ENCODE measurements at regions not wholly inside any gene's neighbourhood (a gene's known extent, or its start where the extent isn't known, plus 50 kb on each side); places are given as distances from the start of the nearest gene placed in this dataset.
"Not testable (repeated sequence)": the region's sequence is repeated elsewhere in the genome, so short reads cannot be mapped to it uniquely, and the experiment has no call there.

DNA sequence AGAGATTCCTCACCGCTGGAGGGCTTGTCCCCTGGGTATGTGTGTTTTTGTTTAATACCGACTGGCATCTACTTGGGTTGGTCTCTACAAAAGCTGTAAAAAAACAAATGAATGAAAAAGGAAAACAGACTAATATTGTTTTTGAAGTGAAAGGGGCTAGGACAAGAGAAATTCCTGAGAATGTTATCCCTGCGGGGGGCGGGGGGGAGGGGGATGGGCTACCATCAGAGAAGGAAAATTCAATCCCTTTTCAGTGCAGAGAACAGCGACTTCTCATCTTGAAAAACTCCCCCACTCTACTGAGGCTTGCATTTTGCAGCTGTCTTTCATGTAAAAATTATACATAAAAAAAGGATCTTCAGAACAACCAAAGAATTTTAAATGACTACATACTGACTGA is 144.1 kb downstream of the USP22 start:
- H3K36me3 ChIP-seq (ENCODE audit: insufficient read depth, low read length); H3K4me3 ChIP-seq (ENCODE audit: low read length); CTCF ChIA-PET; H3K4me3 Mint-ChIP-seq; H3K9me3 Mint-ChIP-seq; H3K27me3 ChIP-seq (ENCODE audit: insufficient read depth, low read length, poor library complexity, severe bottlenecking); H3K9me3 ChIP-seq (ENCODE audit: low read length); POLR2A ChIA-PET; H3K27ac Mint-ChIP-seq; H3K4me1 ChIP-seq (ENCODE audit: insufficient read depth, low read length); DNase-seq; H3K4me1 Mint-ChIP-seq; H3K36me3 Mint-ChIP-seq; H3K27ac ChIP-seq (ENCODE audit: low read depth, low read length): not testable (repeated sequence)
- peaks cover 13 to 17% of the 10 kb centered on the region in 2 donors for H3K27me3 Mint-ChIP-seq

GRCh38 chr17:20902496-20902895 is 140.3 kb downstream of the USP22 start:
- H3K4me1 ChIP-seq (ENCODE audit: insufficient read depth, low read length); H3K4me1 Mint-ChIP-seq; H3K9me3 Mint-ChIP-seq; H3K9me3 ChIP-seq (ENCODE audit: low read length); POLR2A ChIA-PET; CTCF ChIA-PET; H3K27me3 ChIP-seq (ENCODE audit: insufficient read depth, low read length, poor library complexity, severe bottlenecking); H3K36me3 ChIP-seq (ENCODE audit: insufficient read depth, low read length); H3K4me3 ChIP-seq (ENCODE audit: low read length); H3K4me3 Mint-ChIP-seq; H3K27ac ChIP-seq (ENCODE audit: low read depth, low read length); DNase-seq; H3K36me3 Mint-ChIP-seq; H3K27ac Mint-ChIP-seq: not testable (repeated sequence)
- H3K27me3 Mint-ChIP-seq, result peaks cover 11 to 18% of the 10 kb centered on the region in 2 donors

DNA sequence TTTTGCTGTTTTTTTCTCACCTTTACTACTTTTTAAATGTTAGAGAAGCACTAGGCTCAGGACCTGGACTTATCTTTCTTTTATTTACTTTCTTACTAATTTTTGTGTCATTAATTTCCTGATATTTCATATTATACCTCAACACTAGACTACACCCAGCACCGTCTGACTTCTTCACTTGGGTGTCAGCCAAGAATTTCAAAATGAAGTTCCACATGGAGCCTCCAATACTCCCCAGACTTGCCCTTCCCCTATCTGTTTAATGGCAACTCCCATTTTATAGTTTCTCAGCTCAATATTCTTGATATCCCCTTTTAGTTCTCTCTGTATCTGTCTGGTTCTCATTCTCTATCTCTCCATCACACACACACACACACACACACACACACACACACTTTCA is 139.3 kb downstream of the USP22 start:
- H3K4me1 ChIP-seq (ENCODE audit: insufficient read depth, low read length); H3K4me3 Mint-ChIP-seq; H3K4me1 Mint-ChIP-seq; DNase-seq; POLR2A ChIA-PET; H3K36me3 Mint-ChIP-seq; H3K36me3 ChIP-seq (ENCODE audit: insufficient read depth, low read length); CTCF ChIA-PET; H3K27ac ChIP-seq (ENCODE audit: low read depth, low read length); H3K9me3 Mint-ChIP-seq; H3K27ac Mint-ChIP-seq; H3K4me3 ChIP-seq (ENCODE audit: low read length); H3K27me3 ChIP-seq (ENCODE audit: insufficient read depth, low read length, poor library complexity, severe bottlenecking); H3K9me3 ChIP-seq (ENCODE audit: low read length): not testable (repeated sequence)
- H3K27me3 Mint-ChIP-seq, result peaks cover 11 to 16% of the 10 kb centered on the region in 2 donors

- Histone ChIP-seq H3K4me3 (ENCODE audit: low read length) (peak overlapping the region; percentile 71), H3K27ac (ENCODE audit: low read depth, low read length) (peak overlapping the region; percentile 31), H3K4me1 (ENCODE audit: insufficient read depth, low read length) (peaks cover 5% of the 10 kb centered on the region), H3K36me3 (ENCODE audit: insufficient read depth, low read length) (no peaks in the 10 kb centered on the region), H3K9me3 (ENCODE audit: low read length) (no peaks in the 10 kb centered on the region), H3K27me3 (ENCODE audit: insufficient read depth, low read length, poor library complexity, severe bottlenecking) (no peaks in the 10 kb centered on the region)
- CTCF ChIA-PET, result interaction anchor here (1.2 kb wide), 1 partner anchor 605 kb away, joined by 3 read pairs; no protein-coding TSS in a partner anchor
- peak; percentile 49 to 79 (median 68) for DNase-seq
- Mint-ChIP-seq H3K27ac (peak overlapping the region in 2 of 8 donors; percentile 45 to 70), H3K9me3 (no peaks in the 10 kb centered on the region), H3K27me3 (peaks cover 0 to 5% of the 10 kb centered on the region in 2 donors), H3K36me3 (no peaks in the 10 kb centered on the region), H3K4me3 (peak overlapping the region; percentile 34 to 91 (median 76)), H3K4me1 (peaks cover 4 to 7% (median 5%) of the 10 kb centered on the region in 3 donors)
- POLR2A ChIA-PET, result no interaction called here
These were observed 134.2 kb downstream of the USP22 start for GRCh38 chr17:20908313-20909267.

GRCh38 chr17:20914658-20915057 is 128.2 kb downstream of the USP22 start:
- CTCF ChIA-PET, result no interaction called here
- H3K4me3 ChIP-seq (ENCODE audit: low read length), result no peak overlapping the region
- POLR2A ChIA-PET, result no interaction called here

DNA sequence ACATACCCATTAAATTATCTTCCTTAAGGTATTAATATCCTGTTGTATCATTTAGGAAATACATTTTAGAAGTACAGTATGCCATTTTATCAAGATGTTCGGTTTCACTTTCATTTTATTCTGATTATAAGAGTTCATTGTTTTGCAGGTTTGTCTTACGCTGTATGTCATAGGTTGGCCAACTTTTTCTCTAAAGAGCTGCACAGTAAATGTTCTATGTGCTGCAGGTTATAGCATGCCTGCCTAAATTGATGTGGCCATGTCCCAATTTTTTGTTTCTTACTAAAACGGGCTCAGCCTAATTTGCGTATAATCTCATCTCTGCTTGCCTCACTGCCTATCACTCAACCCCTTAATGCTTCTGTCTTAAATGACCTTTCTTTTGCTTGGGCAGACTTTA is 126.4 kb downstream of the USP22 start:
- no peak overlapping the region for H3K4me3 ChIP-seq (ENCODE audit: low read length)
- POLR2A ChIA-PET, result no interaction called here
- H3K27me3 ChIP-seq (ENCODE audit: insufficient read depth, low read length, poor library complexity, severe bottlenecking), result no peaks in the 10 kb centered on the region
- H3K4me3 Mint-ChIP-seq, result peak overlapping the region in 4 of 7 donors; percentile 5 to 50 (median 29)
- CTCF ChIA-PET, result no interaction called here
- no peak overlapping the region for H3K27ac Mint-ChIP-seq
- no peak overlapping the region for H3K27ac ChIP-seq (ENCODE audit: low read depth, low read length)
- H3K27me3 Mint-ChIP-seq, result peaks cover 5 to 20% of the 10 kb centered on the region in 2 donors
- H3K36me3 ChIP-seq (ENCODE audit: insufficient read depth, low read length), result no peaks in the 10 kb centered on the region
- H3K36me3 Mint-ChIP-seq, result peaks cover 0 to 4% (median 2%) of the 10 kb centered on the region in 3 donors
- peaks cover 0 to 5% (median 3%) of the 10 kb centered on the region in 5 donors for H3K9me3 Mint-ChIP-seq
- DNase-seq, result no peak
- no peaks in the 10 kb centered on the region for H3K9me3 ChIP-seq (ENCODE audit: low read length)
- no peaks in the 10 kb centered on the region for H3K4me1 ChIP-seq (ENCODE audit: insufficient read depth, low read length)
- H3K4me1 Mint-ChIP-seq, result peaks cover 5 to 10% (median 9%) of the 10 kb centered on the region in 3 donors

More at GRCh38 chr17:20914658-20915057, 128.2 kb downstream of the USP22 start:
- DNase-seq, result no peak
- Mint-ChIP-seq H3K4me1 (peaks cover 5 to 10% (median 9%) of the 10 kb centered on the region in 3 donors), H3K9me3 (peaks cover 0 to 5% (median 3%) of the 10 kb centered on the region in 5 donors), H3K36me3 (peaks cover 0 to 4% (median 2%) of the 10 kb centered on the region in 3 donors), H3K27me3 (peaks cover 5 to 11% of the 10 kb centered on the region in 2 donors), H3K4me3 (no peak overlapping the region), H3K27ac (no peak overlapping the region)
- no peak overlapping the region for H3K27ac ChIP-seq (ENCODE audit: low read depth, low read length)
- H3K36me3 ChIP-seq (ENCODE audit: insufficient read depth, low read length), result no peaks in the 10 kb centered on the region
- H3K9me3 ChIP-seq (ENCODE audit: low read length), result no peaks in the 10 kb centered on the region
- no peaks in the 10 kb centered on the region for H3K4me1 ChIP-seq (ENCODE audit: insufficient read depth, low read length)
- H3K27me3 ChIP-seq (ENCODE audit: insufficient read depth, low read length, poor library complexity, severe bottlenecking), result no peaks in the 10 kb centered on the region

DNA sequence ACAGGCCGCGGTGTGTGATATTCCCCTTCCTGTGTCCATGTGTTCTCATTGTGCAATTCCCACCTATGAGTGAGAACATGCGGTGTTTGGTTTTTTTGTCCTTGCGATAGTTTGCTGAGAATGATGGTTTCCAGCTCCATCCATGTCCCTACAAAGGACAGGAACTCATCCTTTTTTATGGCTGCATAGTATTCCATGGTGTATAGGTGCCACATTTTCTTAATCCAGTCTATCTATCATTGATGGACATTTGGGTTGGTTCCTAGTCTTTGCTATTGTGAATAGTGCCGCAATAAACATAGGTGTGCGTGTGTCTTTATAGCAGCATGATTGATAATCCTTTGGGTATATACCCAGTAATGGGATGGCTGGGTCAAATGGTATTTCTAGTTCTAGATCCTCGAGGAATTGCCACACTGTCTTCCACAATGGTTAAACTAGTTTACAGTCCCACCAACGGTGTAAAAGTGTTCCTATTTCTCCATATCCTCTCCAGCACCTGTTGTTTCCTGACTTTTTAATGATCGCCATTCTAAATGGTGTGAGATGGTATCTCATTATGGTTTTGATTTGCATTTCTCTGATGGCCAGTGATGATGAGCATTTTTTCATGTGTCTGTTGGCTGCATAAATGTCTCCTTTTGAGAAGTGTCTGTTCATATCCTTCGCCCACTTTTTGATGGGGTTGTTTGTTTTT is 125.1 kb downstream of the USP22 start:
- H3K4me3 ChIP-seq (ENCODE audit: low read length); H3K9me3 Mint-ChIP-seq; H3K4me1 ChIP-seq (ENCODE audit: insufficient read depth, low read length); H3K27ac Mint-ChIP-seq; H3K36me3 Mint-ChIP-seq; H3K4me3 Mint-ChIP-seq; CTCF ChIA-PET; H3K27ac ChIP-seq (ENCODE audit: low read depth, low read length); H3K9me3 ChIP-seq (ENCODE audit: low read length); H3K36me3 ChIP-seq (ENCODE audit: insufficient read depth, low read length); H3K27me3 ChIP-seq (ENCODE audit: insufficient read depth, low read length, poor library complexity, severe bottlenecking); DNase-seq; POLR2A ChIA-PET: not testable (repeated sequence)
- peaks cover 5 to 10% (median 9%) of the 10 kb centered on the region in 3 donors for H3K4me1 Mint-ChIP-seq
- H3K27me3 Mint-ChIP-seq, result peaks cover 7 to 20% of the 10 kb centered on the region in 2 donors

All from CD8-positive, alpha-beta memory T cell (primary cell).